Mucosa of stomach (tissue), 1 donor: ENCODE measurements at regions not wholly inside any gene's neighbourhood (a gene's known extent, or its start where the extent isn't known, plus 50 kb on each side); places are given as distances from the start of the nearest gene placed in this dataset.

Experiments used
- H3K27me3 ChIP-seq: one replicate; pipeline ENCODE4 v1.7.0; 2013; ENCODE audit warnings: mild to moderate bottlenecking, low read length; ENCODE audit not compliant: control insufficient read depth, insufficient read depth
- H3K36me3 ChIP-seq: one replicate; pipeline ENCODE4 v1.7.0; 2013; ENCODE audit warnings: low read length; ENCODE audit not compliant: control insufficient read depth, insufficient read depth
- H3K4me1 ChIP-seq: one replicate; pipeline ENCODE4 v1.7.0; 2013; ENCODE audit warnings: mild to moderate bottlenecking, low read length; ENCODE audit not compliant: control insufficient read depth, insufficient read depth
- H3K4me3 ChIP-seq: one replicate; pipeline ENCODE4 v1.7.0; 2013; ENCODE audit warnings: low read length
- H3K9ac ChIP-seq: one replicate; pipeline ENCODE4 v1.7.0; 2013; ENCODE audit warnings: mild to moderate bottlenecking, low read length, moderate library complexity
- H3K9me3 ChIP-seq: one replicate; pipeline ENCODE4 v1.7.0; 2013; ENCODE audit warnings: mild to moderate bottlenecking, low read length, moderate library complexity; ENCODE audit not compliant: control insufficient read depth
- donor health status: Pancreatic carcinoma.

- Histone ChIP-seq H3K9me3 (no peaks in the 10 kb centered on the region), H3K27me3 (no peaks in the 10 kb centered on the region), H3K4me3 (no peak overlapping the region), H3K9ac (no peak overlapping the region), H3K36me3 (no peaks in the 10 kb centered on the region), H3K4me1 (no peaks in the 10 kb centered on the region)
Observed at GRCh38 chr1:42003433-42003832, 84.7 kb upstream of the HIVEP3 start.

- Histone ChIP-seq H3K9ac (no peak overlapping the region), H3K4me1 (no peaks in the 10 kb centered on the region), H3K9me3 (no peaks in the 10 kb centered on the region), H3K36me3 (no peaks in the 10 kb centered on the region), H3K27me3 (no peaks in the 10 kb centered on the region), H3K4me3 (no peak overlapping the region)
Observed at GRCh38 chr1:42002220-42002619, 83.5 kb upstream of the HIVEP3 start.

DNA sequence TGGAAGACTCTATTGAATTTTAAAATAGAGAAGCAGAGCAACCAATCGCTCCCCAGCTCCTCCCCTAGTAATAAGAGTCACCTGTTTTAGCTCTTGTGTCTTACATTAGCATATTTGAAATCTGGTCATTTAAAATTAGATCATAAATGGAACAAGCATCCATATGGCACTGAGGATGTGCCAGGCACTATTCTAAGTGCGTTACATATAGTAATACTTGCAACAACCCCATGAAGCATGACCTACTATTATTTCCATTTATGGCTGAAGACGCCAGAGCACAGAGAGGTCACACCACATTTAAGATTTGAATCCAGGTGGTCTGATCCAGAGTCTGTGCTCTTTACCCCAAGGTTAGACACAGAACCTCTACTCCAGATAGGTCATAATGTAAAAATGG, 82.0 kb upstream of the HIVEP3 start:
- no peaks in the 10 kb centered on the region for H3K4me1 ChIP-seq
- H3K36me3 ChIP-seq = no peaks in the 10 kb centered on the region
- no peaks in the 10 kb centered on the region for H3K9me3 ChIP-seq
- no peak overlapping the region for H3K9ac ChIP-seq
- no peaks in the 10 kb centered on the region for H3K27me3 ChIP-seq
- no peak overlapping the region for H3K4me3 ChIP-seq

GRCh38 chr1:41999884-42000283, 81.2 kb upstream of the HIVEP3 start:
- Histone ChIP-seq H3K9me3 (no peaks in the 10 kb centered on the region), H3K27me3 (no peaks in the 10 kb centered on the region), H3K4me1 (no peaks in the 10 kb centered on the region), H3K36me3 (no peaks in the 10 kb centered on the region), H3K9ac (no peak overlapping the region), H3K4me3 (no peak overlapping the region)

GRCh38 chr1:41998250-41998649, 79.5 kb upstream of the HIVEP3 start:
- Histone ChIP-seq H3K27me3 (no peaks in the 10 kb centered on the region), H3K4me3 (no peak overlapping the region), H3K4me1 (no peaks in the 10 kb centered on the region), H3K36me3 (no peaks in the 10 kb centered on the region), H3K9me3 (no peaks in the 10 kb centered on the region), H3K9ac (no peak overlapping the region)

- no peaks in the 10 kb centered on the region for H3K9me3 ChIP-seq
- H3K4me3 ChIP-seq = no peak overlapping the region
- no peaks in the 10 kb centered on the region for H3K4me1 ChIP-seq
- H3K27me3 ChIP-seq = no peaks in the 10 kb centered on the region
- no peaks in the 10 kb centered on the region for H3K36me3 ChIP-seq
- H3K9ac ChIP-seq = no peak overlapping the region
Observed at GRCh38 chr1:41997153-41997552, 78.4 kb upstream of the HIVEP3 start.

- Histone ChIP-seq H3K4me3 (no peak overlapping the region), H3K9me3 (no peaks in the 10 kb centered on the region), H3K4me1 (no peaks in the 10 kb centered on the region), H3K9ac (no peak overlapping the region), H3K36me3 (no peaks in the 10 kb centered on the region), H3K27me3 (no peaks in the 10 kb centered on the region)
Observed at GRCh38 chr1:41995441-41996130, 76.9 kb upstream of the HIVEP3 start.

GRCh38 chr1:41994195-41994894, 75.6 kb upstream of the HIVEP3 start:
- Histone ChIP-seq H3K36me3 (no peaks in the 10 kb centered on the region), H3K27me3 (no peaks in the 10 kb centered on the region), H3K4me1 (no peaks in the 10 kb centered on the region), H3K4me3 (no peak overlapping the region), H3K9me3 (no peaks in the 10 kb centered on the region), H3K9ac (no peak overlapping the region)

- H3K27me3 ChIP-seq = no peaks in the 10 kb centered on the region
- H3K9me3 ChIP-seq = no peaks in the 10 kb centered on the region
- H3K4me1 ChIP-seq = peaks cover 11% of the 10 kb centered on the region
- H3K4me3 ChIP-seq = no peak overlapping the region
- no peak overlapping the region for H3K9ac ChIP-seq
- no peaks in the 10 kb centered on the region for H3K36me3 ChIP-seq
Observed at GRCh38 chr1:41983451-41983850, 64.7 kb upstream of the HIVEP3 start.

- no peak overlapping the region for H3K9ac ChIP-seq
- H3K36me3 ChIP-seq = no peaks in the 10 kb centered on the region
- H3K9me3 ChIP-seq = no peaks in the 10 kb centered on the region
- H3K4me1 ChIP-seq = peaks cover 11% of the 10 kb centered on the region
- no peaks in the 10 kb centered on the region for H3K27me3 ChIP-seq
- H3K4me3 ChIP-seq = no peak overlapping the region
Observed at GRCh38 chr1:41981796-41982195, 63.1 kb upstream of the HIVEP3 start.

DNA sequence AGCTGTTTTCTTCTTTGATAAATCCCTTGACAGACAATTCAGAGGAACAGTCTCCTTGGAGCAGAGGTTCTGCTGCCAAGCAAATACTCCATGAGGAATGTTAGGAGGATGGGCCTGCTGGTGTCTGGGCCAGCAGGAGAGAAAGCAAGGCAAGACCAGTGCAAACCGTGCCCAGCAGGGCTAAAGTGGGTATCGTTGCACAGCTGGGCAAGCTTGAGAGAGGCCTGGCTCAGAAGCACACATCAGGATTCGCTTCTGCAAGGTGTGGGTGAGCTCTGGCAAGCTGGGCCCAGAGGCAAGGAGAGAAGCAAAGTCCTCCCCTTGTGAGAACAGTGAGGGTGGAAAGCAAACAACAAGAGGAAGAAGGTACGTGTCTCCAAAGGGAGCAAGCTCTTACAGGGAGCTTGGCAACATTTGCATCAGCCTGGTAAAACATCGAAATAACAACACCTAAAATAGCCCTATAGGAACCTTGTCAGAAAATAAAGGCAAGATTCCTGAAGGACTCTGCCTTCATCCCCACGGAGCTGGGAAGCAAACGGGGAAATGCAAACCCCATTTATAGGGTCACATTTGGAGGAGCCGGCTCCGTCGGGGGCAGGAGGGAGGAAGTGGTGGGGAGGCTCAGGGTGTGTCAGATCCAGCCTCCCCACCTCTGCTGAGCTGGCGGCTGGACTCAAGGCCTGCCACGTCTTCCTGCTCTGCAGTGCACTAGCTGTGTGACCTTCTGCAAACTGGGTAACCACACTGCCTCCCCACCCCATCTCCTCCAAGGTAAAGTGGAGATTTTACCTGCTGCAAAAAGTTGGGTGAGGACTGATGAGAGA, 62.3 kb upstream of the HIVEP3 start:
- peaks cover 11% of the 10 kb centered on the region for H3K4me1 ChIP-seq
- no peak overlapping the region for H3K9ac ChIP-seq
- no peaks in the 10 kb centered on the region for H3K36me3 ChIP-seq
- H3K27me3 ChIP-seq = no peaks in the 10 kb centered on the region
- H3K4me3 ChIP-seq = no peak overlapping the region
- no peaks in the 10 kb centered on the region for H3K9me3 ChIP-seq

DNA sequence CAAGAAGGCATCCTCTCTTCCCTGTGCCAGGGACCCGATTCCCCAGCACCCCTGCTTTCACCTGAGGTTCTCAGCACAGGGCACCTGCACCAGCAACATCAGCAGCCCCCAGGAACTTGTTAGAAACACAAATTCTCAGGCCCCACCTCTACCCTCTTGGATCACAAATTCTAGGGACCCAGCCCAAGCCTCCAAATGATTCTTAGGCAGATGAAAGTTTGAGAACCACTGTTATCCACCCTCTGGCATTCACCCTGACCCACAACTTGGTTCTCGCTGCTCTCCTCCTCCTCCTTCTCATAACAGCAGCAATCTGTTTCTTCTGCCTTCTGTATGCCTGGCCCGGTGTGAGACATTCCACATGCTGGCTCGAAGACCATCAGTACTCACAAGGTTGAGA, 60.3 kb upstream of the HIVEP3 start:
- H3K9ac ChIP-seq = no peak overlapping the region
- no peaks in the 10 kb centered on the region for H3K27me3 ChIP-seq
- H3K9me3 ChIP-seq = no peaks in the 10 kb centered on the region
- H3K4me1 ChIP-seq = peaks cover 11% of the 10 kb centered on the region
- no peak overlapping the region for H3K4me3 ChIP-seq
- H3K36me3 ChIP-seq = no peaks in the 10 kb centered on the region
